ENCODE measurements at regions not wholly inside any gene's neighbourhood (a gene's known extent, or its start where the extent isn't known, plus 50 kb on each side); places are given as distances from the start of the nearest gene placed in this dataset.
A peak's percentile ranks its signal among the peaks of the same experiment; 100 is the strongest.
"Not testable (repeated sequence)": the region's sequence is repeated elsewhere in the genome, so short reads cannot be mapped to it uniquely, and the experiment has no call there.

DNA sequence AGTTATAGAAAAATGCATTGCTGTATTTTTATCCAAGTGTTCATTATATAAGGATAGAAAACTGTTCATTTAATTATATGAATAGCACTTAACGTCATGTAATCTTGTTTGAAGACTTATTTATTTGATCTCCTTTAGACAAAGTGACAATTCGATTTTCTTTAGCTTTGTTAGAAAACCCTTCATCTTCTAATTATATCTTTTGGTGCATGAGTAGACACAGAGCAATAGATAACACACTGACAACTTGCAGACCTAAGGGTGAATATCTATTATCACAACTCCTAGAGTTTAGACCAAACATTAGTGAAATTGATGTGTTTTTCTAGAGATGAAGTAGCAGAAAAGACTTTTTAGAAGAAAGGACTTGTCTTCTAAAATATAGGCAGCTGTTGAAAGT lies 446.4 kb upstream of the SEMA6A start:
- no peak overlapping the region for H3K27ac ChIP-seq
- DNase-seq (ENCODE audit: low read depth, low spot score) = no peak

DNA sequence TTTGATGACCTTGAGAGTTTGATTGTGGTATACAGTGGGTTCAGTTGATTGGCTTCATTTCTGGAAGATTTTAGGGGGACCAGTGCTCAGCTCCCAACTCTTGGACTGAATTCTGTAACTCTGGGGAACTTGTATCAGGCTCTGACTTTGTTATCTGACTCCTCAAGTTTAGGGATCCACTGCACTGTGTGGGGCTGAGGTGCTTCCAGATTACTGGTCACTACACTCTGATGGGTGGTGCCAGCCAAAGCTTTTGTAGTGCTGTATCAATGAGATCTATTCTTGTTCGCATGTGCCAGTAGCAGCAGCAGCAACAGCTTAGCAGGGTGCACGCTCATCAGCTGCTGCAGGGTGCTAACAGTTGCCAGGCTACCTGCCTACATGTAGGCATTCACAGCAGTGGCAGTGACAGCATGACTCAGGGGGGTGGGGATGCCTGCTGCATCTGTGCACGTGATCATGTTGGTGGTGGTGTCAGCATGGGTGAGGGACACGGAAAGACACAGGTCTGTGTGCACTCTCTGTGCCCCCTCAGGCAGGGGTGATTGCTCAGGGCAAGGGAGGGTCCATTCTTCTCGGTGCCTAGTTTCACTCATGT lies 438.8 kb upstream of the SEMA6A start:
- no peak for DNase-seq (ENCODE audit: low read depth, low spot score)
- no peak overlapping the region for H3K27ac ChIP-seq

DNA sequence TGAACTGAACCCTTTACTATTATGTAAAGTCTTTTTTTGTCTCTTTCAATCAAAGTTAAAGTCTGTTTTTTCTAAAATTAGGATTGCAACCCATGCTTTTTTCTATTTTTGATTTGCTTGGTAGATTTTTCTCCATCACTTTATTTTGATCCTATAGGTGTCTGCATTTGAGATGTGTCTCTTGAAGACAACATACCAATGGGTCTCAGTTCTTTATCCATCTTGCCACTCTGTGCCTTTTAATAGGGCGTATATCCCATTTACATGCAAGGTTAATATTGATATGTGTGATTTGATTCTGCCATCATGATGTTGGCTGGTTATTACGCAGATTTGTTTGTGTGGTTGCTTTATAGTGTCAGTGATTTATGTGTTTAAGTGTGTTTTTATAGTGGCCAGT lies 436.0 kb upstream of the SEMA6A start:
- no peak for DNase-seq (ENCODE audit: low read depth, low spot score)
- no peak overlapping the region for H3K27ac ChIP-seq

DNA sequence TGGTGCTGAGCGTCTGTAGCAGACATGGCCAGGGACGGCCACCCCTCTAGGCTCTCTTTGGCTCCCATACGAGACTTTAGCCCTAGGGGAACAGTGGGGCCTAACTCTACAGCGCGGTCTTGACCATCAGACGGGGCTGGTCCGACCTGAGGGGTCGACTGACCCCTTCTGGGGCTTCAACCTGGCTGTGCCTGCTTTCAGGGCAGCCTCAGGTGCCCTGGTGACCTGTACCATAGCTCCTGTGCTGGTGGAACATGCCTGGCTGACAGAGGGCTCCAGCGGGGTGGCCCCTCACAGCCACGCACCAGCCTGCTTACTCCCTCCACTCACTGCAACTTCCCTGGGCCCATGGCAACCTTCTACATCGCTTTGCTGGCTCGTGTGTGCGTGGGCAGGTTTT lies 423.4 kb upstream of the SEMA6A start:
- DNase-seq (ENCODE audit: low read depth, low spot score) = no peak
- H3K27ac ChIP-seq = no peak overlapping the region

DNA sequence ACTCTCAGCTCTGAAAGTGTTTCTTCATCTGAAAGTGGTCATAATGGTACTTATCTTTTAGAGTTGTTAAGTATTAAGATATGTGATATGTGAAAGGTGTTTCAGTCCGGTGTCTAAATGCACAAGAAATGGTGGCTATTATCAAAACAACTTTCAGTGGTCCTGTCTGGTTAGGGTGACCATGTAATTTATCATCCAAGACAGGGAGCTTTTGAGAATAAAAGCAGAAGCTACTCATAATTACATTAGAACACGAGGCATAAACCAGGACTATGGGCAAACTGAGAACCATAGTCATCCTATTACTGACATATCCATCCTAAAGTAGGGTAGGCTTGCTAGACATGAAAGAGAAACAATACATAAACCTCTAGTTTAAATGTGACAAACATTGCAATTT lies 418.1 kb upstream of the SEMA6A start:
- DNase-seq (ENCODE audit: low read depth, low spot score) = no peak
- no peak overlapping the region for H3K27ac ChIP-seq

DNA sequence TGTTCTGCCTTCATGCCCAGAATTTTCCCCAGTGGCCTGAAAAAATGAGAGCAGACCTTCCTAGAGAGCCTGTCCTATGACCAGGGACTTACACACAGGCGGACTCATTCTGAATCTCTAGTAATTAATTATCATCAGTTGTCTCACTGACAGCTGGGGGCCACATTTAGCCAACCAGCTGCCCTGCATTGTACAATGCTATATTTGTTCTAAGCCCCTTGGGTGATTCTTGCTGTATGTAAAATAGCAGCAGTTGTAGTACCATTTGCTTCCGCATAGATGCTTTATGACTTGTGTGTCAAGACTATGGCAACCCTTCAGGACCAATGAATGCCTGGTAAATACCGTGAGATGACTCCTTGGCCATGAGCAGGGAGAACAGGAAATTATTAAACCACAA lies 415.4 kb upstream of the SEMA6A start:
- DNase-seq (ENCODE audit: low read depth, low spot score) = no peak
- no peak overlapping the region for H3K27ac ChIP-seq

DNA sequence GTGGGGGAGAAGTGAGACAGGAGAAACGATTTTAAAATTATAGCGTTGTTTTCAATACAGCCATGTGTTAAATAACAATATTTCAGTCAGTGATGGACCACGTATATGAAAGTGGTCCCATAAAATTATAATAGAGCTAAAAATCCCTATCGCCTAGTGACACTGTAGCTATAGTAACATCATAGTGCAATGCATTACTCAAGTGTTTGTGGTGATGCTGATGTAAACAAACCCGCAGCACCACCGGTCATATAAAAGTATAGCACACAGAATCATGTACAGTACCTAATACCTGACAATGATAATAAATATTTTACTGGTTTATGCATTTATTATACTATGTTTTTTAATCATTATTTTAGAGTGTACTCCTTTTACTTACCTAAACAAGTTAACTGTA lies 407.4 kb upstream of the SEMA6A start:
- no peak for DNase-seq (ENCODE audit: low read depth, low spot score)
- no peak overlapping the region for H3K27ac ChIP-seq

DNA sequence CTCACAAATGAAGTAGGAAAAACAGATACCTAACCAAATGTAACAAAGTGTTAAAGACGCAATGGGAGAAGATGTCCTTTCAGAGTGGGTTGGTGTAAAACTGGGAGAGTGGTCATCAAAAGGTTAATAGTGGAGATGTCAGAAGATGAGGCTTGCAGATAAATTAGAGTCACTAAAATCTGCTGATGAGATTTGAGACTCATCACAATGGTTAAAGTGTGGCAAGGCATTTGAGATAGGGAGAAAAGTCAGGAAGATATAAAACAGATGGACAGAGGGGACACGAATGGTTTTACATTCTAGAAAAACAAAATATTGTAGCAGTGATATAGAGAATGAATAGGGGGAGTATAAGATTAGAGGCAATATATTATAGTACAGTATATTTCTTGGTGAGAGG lies 406.0 kb upstream of the SEMA6A start:
- H3K27ac ChIP-seq = no peak overlapping the region
- DNase-seq (ENCODE audit: low read depth, low spot score) = no peak

DNA sequence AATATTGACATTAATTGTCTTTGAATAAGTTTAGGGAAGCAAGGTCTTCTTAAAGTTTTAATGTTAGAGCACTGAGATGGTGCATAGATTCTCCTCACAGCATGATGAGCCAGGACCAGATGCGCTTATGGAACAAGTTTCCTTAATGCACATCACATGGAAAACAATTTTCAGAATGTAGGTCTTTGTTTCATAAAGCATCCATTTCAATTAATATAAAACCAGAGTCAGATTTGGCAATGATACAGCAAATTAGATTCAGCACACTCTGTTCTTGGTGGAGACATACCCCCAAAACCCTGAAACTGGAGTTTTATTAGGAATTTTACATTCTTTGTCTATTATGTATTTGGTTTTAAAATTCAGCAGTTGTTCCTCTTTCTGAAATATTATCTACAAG lies 402.1 kb upstream of the SEMA6A start:
- no peak for DNase-seq (ENCODE audit: low read depth, low spot score)
- no peak overlapping the region for H3K27ac ChIP-seq

DNA sequence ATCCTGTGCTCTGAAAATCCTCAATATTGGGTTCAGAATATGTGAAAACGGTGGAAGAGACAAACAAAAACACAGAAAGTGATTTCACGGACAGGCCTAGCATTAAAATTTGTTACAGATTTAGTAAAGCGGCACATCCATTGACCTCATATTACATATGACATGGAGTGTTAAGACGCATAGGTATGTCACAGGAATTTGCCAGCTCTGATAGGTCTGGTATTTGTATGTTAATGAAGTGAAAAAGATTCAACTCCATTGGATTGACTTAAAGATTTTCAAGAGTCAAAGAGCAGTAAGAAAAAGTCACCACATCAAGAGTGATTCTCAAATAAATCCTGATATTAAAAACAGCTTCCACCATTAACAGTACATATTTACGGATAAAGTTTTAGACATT lies 396.5 kb upstream of the SEMA6A start:
- H3K27ac ChIP-seq = no peak overlapping the region
- no peak for DNase-seq (ENCODE audit: low read depth, low spot score)

DNA sequence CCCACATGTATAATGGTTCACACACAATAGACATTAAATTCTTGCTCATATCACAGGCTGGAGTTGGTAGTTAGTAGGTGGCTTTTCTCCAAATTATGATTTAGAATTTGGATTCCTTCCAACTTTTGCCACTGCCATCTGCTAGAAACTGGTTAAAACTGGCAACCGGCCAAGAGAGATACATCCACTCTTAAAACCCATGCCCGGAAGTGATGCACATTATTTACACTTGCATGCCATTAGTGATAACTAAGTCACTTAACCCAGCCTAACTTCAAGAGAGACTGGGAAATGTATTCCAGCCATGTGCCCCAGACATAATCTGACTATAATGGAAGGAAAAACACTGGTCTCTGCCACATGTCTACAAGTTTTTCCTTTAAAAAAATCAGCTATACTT lies 395.7 kb upstream of the SEMA6A start:
- no peak overlapping the region for H3K27ac ChIP-seq
- no peak for DNase-seq (ENCODE audit: low read depth, low spot score)

DNA sequence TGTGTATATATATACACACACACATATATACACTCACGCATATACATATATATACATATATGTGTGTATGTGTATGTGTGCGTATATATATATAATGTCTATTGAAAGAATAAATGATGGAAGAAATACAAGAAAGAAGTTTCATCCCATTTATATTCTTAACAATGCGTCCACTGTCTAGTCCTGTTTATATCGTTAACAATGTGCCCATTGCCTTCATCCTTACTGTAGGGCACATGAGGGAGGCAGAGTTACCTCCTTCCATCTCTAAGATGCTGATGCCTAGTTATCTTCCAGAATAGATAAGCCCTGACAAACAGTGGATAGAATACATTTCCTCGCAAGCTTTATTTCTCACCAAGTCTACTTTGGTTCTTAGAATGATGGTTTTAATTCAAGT lies 389.8 kb upstream of the SEMA6A start:
- no peak overlapping the region for H3K27ac ChIP-seq
- no peak for DNase-seq (ENCODE audit: low read depth, low spot score)

DNA sequence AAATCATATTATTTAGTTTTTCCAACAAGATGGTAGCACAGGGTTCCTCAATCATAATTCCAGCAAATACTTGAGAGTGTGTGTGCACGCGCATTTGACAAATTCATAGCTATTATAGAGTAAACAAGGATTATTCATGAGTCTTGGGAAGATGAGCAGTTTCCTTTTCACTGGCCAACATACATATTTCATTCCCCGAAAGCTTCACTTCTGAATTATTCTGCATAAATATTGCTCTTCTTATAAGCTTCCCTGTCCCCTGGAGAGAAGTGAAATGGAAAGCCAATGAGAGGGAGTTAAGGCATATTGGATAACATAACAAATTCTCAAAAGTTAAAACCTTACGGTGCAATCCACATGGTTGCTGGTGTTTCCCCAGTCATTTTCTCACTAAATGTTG lies 386.4 kb upstream of the SEMA6A start:
- H3K27ac ChIP-seq = no peak overlapping the region
- no peak for DNase-seq (ENCODE audit: low read depth, low spot score)

DNA sequence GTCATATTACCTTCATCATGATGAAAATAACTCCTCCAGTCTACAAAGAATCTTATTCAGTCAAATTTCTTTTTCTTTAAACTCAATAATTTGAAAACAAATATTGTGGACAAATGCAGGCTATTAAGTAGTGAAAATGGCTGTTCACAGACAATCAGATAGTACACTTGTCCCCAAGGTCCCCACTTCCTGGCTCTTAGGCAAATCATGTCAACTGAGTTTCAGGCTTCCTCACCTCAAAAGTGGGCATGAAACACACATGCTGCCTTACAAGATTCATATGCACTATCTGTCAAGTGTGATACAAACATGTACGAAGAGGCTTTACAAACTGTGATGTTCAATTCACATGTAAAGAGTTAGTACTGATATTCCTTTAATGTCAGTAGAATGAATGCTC lies 385.2 kb upstream of the SEMA6A start:
- H3K27ac ChIP-seq = no peak overlapping the region
- DNase-seq (ENCODE audit: low read depth, low spot score) = no peak

DNA sequence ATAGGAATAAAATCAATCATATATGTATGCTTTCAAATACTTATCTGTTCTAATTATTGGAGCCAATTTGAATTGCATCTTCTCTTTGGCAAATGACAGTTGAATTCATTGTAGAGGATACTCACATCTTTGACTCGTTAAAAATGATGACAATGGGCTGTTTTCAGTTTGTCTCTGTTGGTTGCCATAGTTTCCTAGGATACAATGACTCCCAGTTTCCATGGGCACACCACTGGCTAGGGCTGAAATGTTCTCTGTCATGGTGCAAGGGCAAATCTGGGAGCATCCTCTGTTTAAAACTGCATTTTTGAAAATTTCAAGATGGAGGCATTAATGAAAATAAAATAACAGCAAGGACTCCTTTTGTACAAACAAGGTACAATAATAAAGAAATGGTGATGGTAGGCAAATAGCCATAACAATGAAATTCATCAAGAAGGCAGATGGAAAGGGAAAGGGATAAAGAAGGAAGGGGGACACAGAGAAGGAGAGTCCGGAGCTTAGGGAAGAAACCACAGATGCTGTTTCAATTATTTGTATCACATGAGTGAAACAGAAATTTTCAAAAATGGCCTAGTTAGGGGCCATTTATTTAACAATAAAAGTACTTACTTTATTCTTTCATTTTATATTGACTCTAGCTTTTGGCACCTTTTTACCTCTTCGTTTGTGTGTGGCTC lies 378.8 kb upstream of the SEMA6A start:
- no peak for DNase-seq (ENCODE audit: low read depth, low spot score)
- no peak overlapping the region for H3K27ac ChIP-seq

DNA sequence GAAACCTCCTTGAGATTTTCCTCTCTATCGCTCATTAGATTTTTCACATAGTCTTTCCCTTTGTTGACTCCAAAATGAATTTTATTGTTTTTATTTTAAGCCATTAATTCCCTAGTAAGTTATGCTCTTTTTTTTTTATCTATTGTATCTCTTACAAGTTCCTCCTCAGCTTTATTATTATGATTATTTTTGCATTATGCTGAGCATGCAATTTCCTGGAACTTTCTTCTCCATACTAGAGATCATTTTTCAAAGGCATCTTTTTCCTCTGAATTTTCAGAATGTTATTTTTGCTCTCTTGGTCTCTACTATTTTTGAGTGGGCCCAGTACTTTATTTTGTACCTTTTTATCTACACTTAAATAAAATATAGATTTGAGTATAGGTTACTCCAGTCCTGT lies 376.6 kb upstream of the SEMA6A start:
- no peak overlapping the region for H3K27ac ChIP-seq
- no peak for DNase-seq (ENCODE audit: low read depth, low spot score)

DNA sequence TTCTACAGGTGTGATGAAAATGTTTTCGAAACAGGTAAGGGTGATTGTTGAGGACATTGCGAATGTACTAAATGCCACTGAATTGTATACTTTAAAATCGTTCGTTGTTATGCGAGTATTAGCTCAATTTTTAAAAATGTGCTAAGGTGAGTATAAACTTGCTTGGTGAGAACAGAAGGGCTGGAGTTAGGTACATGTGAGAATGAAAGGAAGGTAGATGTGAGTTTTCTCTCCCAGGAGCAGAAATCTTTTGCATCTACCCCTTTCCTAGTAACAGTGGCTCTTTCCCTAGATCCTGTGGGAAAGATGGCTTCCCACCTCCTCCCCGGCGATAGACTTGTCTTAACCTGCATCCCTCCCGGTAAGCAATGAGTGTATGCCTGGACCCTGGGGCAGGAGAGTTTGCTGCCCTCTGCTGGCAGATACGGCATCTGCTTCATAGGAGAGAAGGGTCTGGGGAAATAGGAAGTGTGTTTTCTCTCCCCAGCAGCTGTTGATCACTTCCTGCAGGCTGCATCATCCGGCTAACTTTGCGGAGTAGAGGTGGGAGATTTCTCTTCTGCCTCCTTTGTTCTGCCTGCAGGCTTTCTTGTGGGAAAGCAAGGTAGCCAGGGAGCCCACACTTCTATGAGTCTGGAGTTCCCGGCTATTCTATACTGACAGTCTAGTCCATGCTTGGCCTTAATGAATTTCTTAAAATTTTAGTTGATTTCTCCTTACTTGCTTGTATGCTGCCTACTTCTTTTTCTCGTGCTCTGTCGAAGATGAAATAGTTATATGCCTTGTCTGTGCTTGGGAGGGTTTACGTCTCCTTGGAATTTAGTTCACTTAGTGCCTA lies 373.3 kb upstream of the SEMA6A start:
- DNase-seq (ENCODE audit: low read depth, low spot score) = peak; percentile 29
- no peak overlapping the region for H3K27ac ChIP-seq

DNA sequence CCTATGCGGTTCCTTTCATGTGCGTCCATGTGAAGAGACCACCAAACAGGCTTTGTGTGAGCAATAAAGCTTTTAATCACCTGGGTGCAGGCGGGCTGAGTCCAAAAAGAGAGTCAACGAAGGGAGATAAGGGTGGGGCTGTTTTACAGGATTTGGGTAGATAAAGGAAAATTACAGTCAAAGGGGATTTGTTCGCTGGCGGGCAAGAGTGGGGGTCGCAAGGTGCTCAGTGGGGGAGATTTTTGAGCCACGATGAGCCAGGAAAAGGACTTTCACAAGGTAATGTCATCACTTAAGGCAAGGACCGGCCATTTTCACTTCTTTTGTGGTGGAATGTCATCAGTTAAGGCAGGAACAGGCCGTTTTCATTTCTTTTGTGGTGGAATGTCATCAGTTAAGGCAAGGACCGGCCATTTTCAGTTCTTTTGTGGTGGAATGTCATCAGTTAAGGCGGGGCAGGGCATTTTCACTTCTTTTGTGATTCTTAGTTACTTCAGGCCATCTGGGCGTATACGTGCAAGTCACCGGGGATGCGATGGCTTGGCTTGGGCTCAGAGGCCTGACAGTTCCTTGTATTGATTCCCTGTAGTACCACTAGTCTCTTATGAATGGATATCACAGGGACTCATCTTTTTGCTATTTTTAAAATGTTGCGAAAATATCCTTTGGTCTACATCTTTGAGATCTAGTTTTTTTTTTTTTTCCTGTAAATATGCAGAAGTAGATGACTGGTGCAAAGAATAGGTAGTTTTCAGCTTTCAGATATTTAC lies 371.2 kb upstream of the SEMA6A start:
- DNase-seq (ENCODE audit: low read depth, low spot score); H3K27ac ChIP-seq: not testable (repeated sequence)

DNA sequence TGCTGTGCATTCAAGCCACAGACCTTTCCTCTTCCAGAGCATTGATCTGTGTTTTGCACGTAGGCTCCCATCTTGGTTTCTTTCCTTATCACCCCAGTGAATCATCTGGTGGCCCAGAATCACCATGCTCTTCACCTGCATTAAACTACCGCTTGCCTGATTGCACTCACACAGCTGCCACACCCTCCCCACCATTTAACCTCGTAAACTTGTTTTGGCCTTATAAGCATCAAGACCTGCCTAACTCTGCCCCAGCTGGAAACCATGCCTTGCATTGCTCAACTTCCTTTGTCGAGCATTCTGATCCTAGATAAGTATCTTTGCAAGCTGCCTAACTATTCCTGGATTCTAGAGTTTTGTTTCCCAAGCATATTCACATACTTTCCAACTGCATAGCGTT lies 369.6 kb upstream of the SEMA6A start:
- no peak overlapping the region for H3K27ac ChIP-seq
- peak; percentile 20 for DNase-seq (ENCODE audit: low read depth, low spot score)

DNA sequence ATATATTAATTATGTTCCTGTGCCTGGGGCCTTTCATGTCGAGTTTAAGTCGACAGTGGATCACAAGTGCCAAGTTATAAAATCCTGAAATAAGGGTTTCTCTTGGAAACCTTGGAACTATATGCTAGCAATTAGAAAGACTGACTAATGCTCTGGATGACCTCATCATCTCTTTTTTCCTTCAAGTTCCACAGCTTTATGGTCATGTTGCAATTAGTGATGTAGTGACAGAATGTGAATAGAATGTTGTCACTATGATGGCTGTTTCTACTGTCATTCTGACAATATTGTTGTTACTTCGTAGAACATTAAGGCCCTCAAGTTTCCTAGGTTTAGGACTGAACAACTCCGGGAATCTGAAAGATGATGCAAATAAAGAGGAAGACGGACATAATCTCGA lies 368.0 kb upstream of the SEMA6A start:
- H3K27ac ChIP-seq = no peak overlapping the region
- no peak for DNase-seq (ENCODE audit: low read depth, low spot score)

DNA sequence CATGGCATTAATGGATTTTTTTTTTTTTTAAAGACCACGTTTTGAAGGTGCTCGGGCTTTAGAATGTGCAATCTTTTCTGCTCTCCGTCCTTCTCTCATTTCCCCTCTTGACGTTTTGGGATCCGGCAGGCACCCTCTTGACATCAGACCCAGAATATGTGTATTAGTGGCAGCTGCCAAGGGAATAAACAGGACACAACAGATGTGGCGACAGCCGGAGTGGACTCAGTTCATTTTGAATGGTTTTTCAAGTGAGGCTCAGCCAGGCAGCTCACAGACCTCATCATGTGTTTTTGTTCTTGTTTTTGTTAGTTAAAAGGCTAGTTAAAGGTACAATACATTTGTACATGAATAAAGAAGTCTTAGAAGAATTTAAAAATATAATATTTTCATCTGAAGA lies 365.0 kb upstream of the SEMA6A start:
- no peak overlapping the region for H3K27ac ChIP-seq
- DNase-seq (ENCODE audit: low read depth, low spot score) = no peak

All from epithelial cell of prostate (primary cell).